HG03097 (cell line): ENCODE measurements at regions not wholly inside any gene's neighbourhood (a gene's known extent, or its start where the extent isn't known, plus 50 kb on each side); places are given as distances from the start of the nearest gene placed in this dataset.
"Not testable (repeated sequence)": the region's sequence is repeated elsewhere in the genome, so short reads cannot be mapped to it uniquely, and the experiment has no call there.

ENCODE experiments used
- ATAC-seq: cut with Tn5 transposase; IDR thresholded peaks from one replicate; pipeline ENCODE4 v1.9.1; 2021; ENCODE audit not compliant: unreplicated experiment, low FRiP score

GRCh38 chr16:73116576-73116975, 68.6 kb upstream of the ZFHX3 start:
- ATAC-seq, result no peak

- ATAC-seq, result no peak
Measured at GRCh38 chr16:73113336-73113735, 65.4 kb upstream of the ZFHX3 start.

- no peak for ATAC-seq
Measured at GRCh38 chr16:73108195-73108963, 60.5 kb upstream of the ZFHX3 start.

- no peak for ATAC-seq
Measured at GRCh38 chr16:73107371-73107770, 59.4 kb upstream of the ZFHX3 start.

- ATAC-seq, result no peak
Measured at GRCh38 chr16:73106329-73107034, 58.6 kb upstream of the ZFHX3 start.

GRCh38 chr16:73101568-73101967, 53.6 kb upstream of the ZFHX3 start:
- ATAC-seq, result no peak

- not testable (repeated sequence) for ATAC-seq
Measured at GRCh38 chr16:73099601-73100000, 51.7 kb upstream of the ZFHX3 start.
